ENCODE measurements at regions not wholly inside any gene's neighbourhood (a gene's known extent, or its start where the extent isn't known, plus 50 kb on each side); places are given as distances from the start of the nearest gene placed in this dataset.

- H3K27me3 ChIP-seq (ENCODE audit: control insufficient read depth, insufficient read depth, low read length), result no peaks in the 10 kb centered on the region
- H3K36me3 ChIP-seq (ENCODE audit: control insufficient read depth, insufficient read depth, low read length), result no peaks in the 10 kb centered on the region
- H3K4me3 ChIP-seq (ENCODE audit: low read depth, low read length), result no peak overlapping the region
- DNase-seq (ENCODE audit: low read depth), result no peak
- TF ChIP-seq, protein P1, sequence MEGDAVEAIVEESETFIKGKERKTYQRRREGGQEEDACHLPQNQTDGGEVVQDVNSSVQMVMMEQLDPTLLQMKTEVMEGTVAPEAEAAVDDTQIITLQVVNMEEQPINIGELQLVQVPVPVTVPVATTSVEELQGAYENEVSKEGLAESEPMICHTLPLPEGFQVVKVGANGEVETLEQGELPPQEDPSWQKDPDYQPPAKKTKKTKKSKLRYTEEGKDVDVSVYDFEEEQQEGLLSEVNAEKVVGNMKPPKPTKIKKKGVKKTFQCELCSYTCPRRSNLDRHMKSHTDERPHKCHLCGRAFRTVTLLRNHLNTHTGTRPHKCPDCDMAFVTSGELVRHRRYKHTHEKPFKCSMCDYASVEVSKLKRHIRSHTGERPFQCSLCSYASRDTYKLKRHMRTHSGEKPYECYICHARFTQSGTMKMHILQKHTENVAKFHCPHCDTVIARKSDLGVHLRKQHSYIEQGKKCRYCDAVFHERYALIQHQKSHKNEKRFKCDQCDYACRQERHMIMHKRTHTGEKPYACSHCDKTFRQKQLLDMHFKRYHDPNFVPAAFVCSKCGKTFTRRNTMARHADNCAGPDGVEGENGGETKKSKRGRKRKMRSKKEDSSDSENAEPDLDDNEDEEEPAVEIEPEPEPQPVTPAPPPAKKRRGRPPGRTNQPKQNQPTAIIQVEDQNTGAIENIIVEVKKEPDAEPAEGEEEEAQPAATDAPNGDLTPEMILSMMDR (IDR thresholded peaks at IDR 0.05; ENCODE audit: insufficient read depth, low read depth, low read length), result no peak
- POLR2A ChIA-PET, result no interaction called here
- CTCF ChIA-PET, result interaction anchor here (1.3 kb wide), 1 partner anchor 61 kb away, joined by 4 read pairs; no protein-coding TSS in a partner anchor
These were observed 212.3 kb upstream of the FOXN3 start for GRCh38 chr14:89629383-89629782.

GRCh38 chr14:89628521-89628920 lies 211.5 kb upstream of the FOXN3 start:
- ChIA-PET CTCF (interaction anchor here (0.5 kb wide), 1 partner anchor 603 kb away, joined by 3 read pairs; no protein-coding TSS in a partner anchor), POLR2A (no interaction called here)
- TF ChIP-seq, protein P1 (IDR thresholded peaks at IDR 0.05; ENCODE audit: insufficient read depth, low read depth, low read length), result no peak
- Histone ChIP-seq H3K4me3 (ENCODE audit: low read depth, low read length) (no peak overlapping the region), H3K27me3 (ENCODE audit: control insufficient read depth, insufficient read depth, low read length) (no peaks in the 10 kb centered on the region), H3K36me3 (ENCODE audit: control insufficient read depth, insufficient read depth, low read length) (no peaks in the 10 kb centered on the region)
- no peak for DNase-seq (ENCODE audit: low read depth)

- ChIA-PET POLR2A (no interaction called here), CTCF (no interaction called here)
- H3K27me3 ChIP-seq (ENCODE audit: control insufficient read depth, insufficient read depth, low read length), result no peaks in the 10 kb centered on the region
- TF ChIP-seq, protein P1 (IDR thresholded peaks at IDR 0.05; ENCODE audit: insufficient read depth, low read depth, low read length), result no peak
- no peak overlapping the region for H3K4me3 ChIP-seq (ENCODE audit: low read depth, low read length)
- H3K36me3 ChIP-seq (ENCODE audit: control insufficient read depth, insufficient read depth, low read length), result no peaks in the 10 kb centered on the region
- DNase-seq (ENCODE audit: low read depth), result no peak
These were observed 209.3 kb upstream of the FOXN3 start for GRCh38 chr14:89626233-89626806.

DNA sequence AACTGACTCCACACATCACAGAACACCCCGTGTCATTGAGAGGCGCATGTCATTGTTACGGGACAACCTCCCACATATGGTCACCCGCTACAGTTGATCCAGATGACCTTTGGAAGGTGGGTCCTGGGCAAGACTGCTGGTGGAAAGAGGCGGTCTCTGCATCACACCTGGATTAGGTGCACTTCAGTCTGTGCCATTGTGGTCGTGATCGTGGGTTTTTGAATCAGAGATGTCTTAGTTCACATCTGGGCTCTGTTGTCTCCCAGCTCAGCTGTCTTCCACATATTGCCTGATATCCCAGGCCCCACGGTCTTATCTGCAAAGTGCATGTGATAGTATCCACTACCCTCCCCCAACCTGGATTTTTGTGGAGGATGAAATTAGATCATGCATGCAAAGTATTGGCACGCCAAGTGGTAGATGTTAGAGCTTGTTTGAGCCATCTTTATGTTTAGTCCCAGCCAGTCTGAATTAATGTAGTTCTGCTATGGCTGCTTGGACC lies 208.7 kb upstream of the FOXN3 start:
- ChIA-PET CTCF (no interaction called here), POLR2A (no interaction called here)
- no peak for DNase-seq (ENCODE audit: low read depth)
- TF ChIP-seq, protein P1 (IDR thresholded peaks at IDR 0.05; ENCODE audit: insufficient read depth, low read depth, low read length), result no peak
- Histone ChIP-seq H3K27me3 (ENCODE audit: control insufficient read depth, insufficient read depth, low read length) (no peaks in the 10 kb centered on the region), H3K36me3 (ENCODE audit: control insufficient read depth, insufficient read depth, low read length) (no peaks in the 10 kb centered on the region), H3K4me3 (ENCODE audit: low read depth, low read length) (no peak overlapping the region)

DNA sequence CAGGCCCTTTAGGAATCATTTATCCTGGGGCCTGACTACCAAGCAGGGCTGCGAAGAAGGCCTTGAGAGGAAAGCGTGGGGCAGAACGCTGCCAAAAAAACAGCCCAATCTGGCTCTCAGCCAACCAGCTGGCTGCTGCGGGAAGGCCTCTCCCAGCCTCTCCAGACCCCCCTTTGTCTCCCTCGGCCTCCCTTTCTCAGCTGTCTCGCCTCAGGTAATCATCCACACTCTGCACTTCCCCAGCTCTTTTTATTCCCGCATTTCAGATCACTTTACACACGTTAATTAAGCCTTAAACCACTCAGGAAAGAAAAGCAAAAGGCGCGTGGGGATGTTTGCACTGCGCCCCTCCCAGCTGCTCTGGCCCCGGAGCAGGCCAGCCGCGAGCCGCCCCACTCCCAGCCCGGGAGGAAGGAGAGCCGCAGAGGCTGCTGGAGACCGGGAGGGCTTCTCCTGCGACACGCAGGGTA lies 208.2 kb upstream of the FOXN3 start:
- ChIA-PET CTCF (no interaction called here), POLR2A (no interaction called here)
- no peak overlapping the region for H3K4me3 ChIP-seq (ENCODE audit: low read depth, low read length)
- TF ChIP-seq, protein P1 (IDR thresholded peaks at IDR 0.05; ENCODE audit: insufficient read depth, low read depth, low read length), result no peak
- no peaks in the 10 kb centered on the region for H3K27me3 ChIP-seq (ENCODE audit: control insufficient read depth, insufficient read depth, low read length)
- DNase-seq (ENCODE audit: low read depth), result no peak
- H3K36me3 ChIP-seq (ENCODE audit: control insufficient read depth, insufficient read depth, low read length), result no peaks in the 10 kb centered on the region
